ENCODE measurements at regions not wholly inside any gene's neighbourhood (a gene's known extent, or its start where the extent isn't known, plus 50 kb on each side); places are given as distances from the start of the nearest gene placed in this dataset.

- in situ Hi-C loops (cut with HindIII; ENCODE audit: low sequenced_read_pairs): no loop called here
Observed at GRCh38 chr11:71080239-71081097, 171.9 kb downstream of the SHANK2 start.

- in situ Hi-C loops (cut with HindIII; ENCODE audit: low sequenced_read_pairs): no loop called here
Observed at GRCh38 chr11:71079795-71080194, 172.6 kb downstream of the SHANK2 start.

GRCh38 chr11:71078482-71078881 lies 173.9 kb downstream of the SHANK2 start:
- in situ Hi-C loops (cut with HindIII; ENCODE audit: low sequenced_read_pairs): no loop called here

GRCh38 chr11:71076525-71077304 lies 175.7 kb downstream of the SHANK2 start:
- in situ Hi-C loops (cut with HindIII; ENCODE audit: low sequenced_read_pairs): no loop called here

- in situ Hi-C loops (cut with HindIII; ENCODE audit: low sequenced_read_pairs): no loop called here
Observed at GRCh38 chr11:71075871-71076420, 176.4 kb downstream of the SHANK2 start.

- in situ Hi-C loops (cut with HindIII; ENCODE audit: low sequenced_read_pairs): no loop called here
Observed at GRCh38 chr11:71075116-71075720, 177.2 kb downstream of the SHANK2 start.

- in situ Hi-C loops (cut with HindIII; ENCODE audit: low sequenced_read_pairs): no loop called here
Observed at GRCh38 chr11:71071736-71072509, 180.5 kb downstream of the SHANK2 start.

- in situ Hi-C loops (cut with HindIII; ENCODE audit: low sequenced_read_pairs): no loop called here
Observed at GRCh38 chr11:71070490-71071453, 181.6 kb downstream of the SHANK2 start.

GRCh38 chr11:71068963-71069362 lies 183.4 kb downstream of the SHANK2 start:
- in situ Hi-C loops (cut with HindIII; ENCODE audit: low sequenced_read_pairs): no loop called here

- in situ Hi-C loops (cut with HindIII; ENCODE audit: low sequenced_read_pairs): no loop called here
Observed at GRCh38 chr11:71067753-71068152, 184.6 kb downstream of the SHANK2 start.

GRCh38 chr11:71066311-71066710 lies 186.1 kb downstream of the SHANK2 start:
- in situ Hi-C loops (cut with HindIII; ENCODE audit: low sequenced_read_pairs): no loop called here

GRCh38 chr11:71065841-71066240 lies 186.5 kb downstream of the SHANK2 start:
- in situ Hi-C loops (cut with HindIII; ENCODE audit: low sequenced_read_pairs): no loop called here

GRCh38 chr11:71064702-71065515 lies 187.5 kb downstream of the SHANK2 start:
- in situ Hi-C loops (cut with HindIII; ENCODE audit: low sequenced_read_pairs): no loop called here

- in situ Hi-C loops (cut with HindIII; ENCODE audit: low sequenced_read_pairs): no loop called here
Observed at GRCh38 chr11:71064183-71064582, 188.2 kb downstream of the SHANK2 start.

GRCh38 chr11:71063129-71063528 lies 189.2 kb downstream of the SHANK2 start:
- in situ Hi-C loops (cut with HindIII; ENCODE audit: low sequenced_read_pairs): no loop called here

- in situ Hi-C loops (cut with HindIII; ENCODE audit: low sequenced_read_pairs): no loop called here
Observed at GRCh38 chr11:71062199-71062598, 190.2 kb downstream of the SHANK2 start.

- in situ Hi-C loops (cut with HindIII; ENCODE audit: low sequenced_read_pairs): no loop called here
Observed at GRCh38 chr11:71060391-71060791, 192.0 kb downstream of the SHANK2 start.

- in situ Hi-C loops (cut with HindIII; ENCODE audit: low sequenced_read_pairs): no loop called here
Observed at GRCh38 chr11:71059662-71060061, 192.7 kb downstream of the SHANK2 start.

GRCh38 chr11:71055925-71056324 lies 196.5 kb downstream of the SHANK2 start:
- in situ Hi-C loops (cut with HindIII; ENCODE audit: low sequenced_read_pairs): no loop called here
